Uterus (tissue), 3 donors: ENCODE measurements at regions not wholly inside any gene's neighbourhood (a gene's known extent, or its start where the extent isn't known, plus 50 kb on each side); places are given as distances from the start of the nearest gene placed in this dataset.

Source experiments
- DNase-seq, 2 donors: peaks; one replicate each; pipeline ENCODE4 v3.0.0-alpha.2; 2019 to 2020
- H3K27ac ChIP-seq, 2 donors: fragments of 200-600 bp; sonication (generic); 1 replicate in 1 of 2; 2 replicates in 1 of 2; pipeline ENCODE4 v1.5.1; 2016 to 2018
- H3K27me3 ChIP-seq, 2 donors: fragments of 200-600 bp; sonication (generic); one replicate each; pipeline ENCODE4 v1.5.1; 2018 to 2019; ENCODE audit warnings: control low read depth in 1 of 2
- H3K36me3 ChIP-seq, 2 donors: fragments of 200-600 bp; sonication (generic); one replicate each; pipeline ENCODE4 v1.5.1; 2019; ENCODE audit warnings: control low read depth in 1 of 2
- H3K4me1 ChIP-seq, 2 donors: fragments of 200-600 bp; sonication (generic); one replicate each; pipeline ENCODE4 v1.5.1; 2018 to 2019; ENCODE audit warnings: control low read depth in 1 of 2
- H3K4me3 ChIP-seq, 2 donors: fragments of 200-600 bp; sonication (generic); 1 replicate in 1 of 2; 2 replicates in 1 of 2; pipeline ENCODE4 v1.5.1; 2018 to 2019; ENCODE audit warnings: mild to moderate bottlenecking in 1 of 2
- H3K9me3 ChIP-seq, 2 donors: fragments of 200-600 bp; sonication (generic); one replicate each; pipeline ENCODE4 v1.5.1; 2019; ENCODE audit warnings: control low read depth in 1 of 2
- CTCF ChIP-seq, 4 experiments: fragments of 200-600 bp in 2 of 4; fragments of 450-650 bp in 2 of 4; sonication (generic) in 2 of 4; IDR thresholded peaks; one replicate each; pipeline ENCODE4 v1.5.1; 2016 to 2019; ENCODE audit warnings: antibody characterized with exemption in 4 of 4, mild to moderate bottlenecking in 2 of 4, moderate library complexity in 1 of 4
- POLR2A ChIP-seq, 2 donors: fragments of 450-650 bp; IDR thresholded peaks; one replicate each; pipeline ENCODE4 v1.6.1; 2016; ENCODE audit warnings: antibody characterized with exemption in 2 of 2, mild to moderate bottlenecking in 1 of 2, moderate library complexity in 1 of 2
- intact Hi-C: fragments of 100-400 bp; cut with DNase I; formaldehyde crosslinking; loops from one replicate; pipeline ENCODE4 v1.15.1; 2023; ENCODE audit warnings: low total_unique reads
- donor health status: DM: yes; HTN: yes; CAD: no.

GRCh38 chr3:144307951-144308350 lies 336.3 kb downstream of the DIPK2A start:
- H3K4me1 ChIP-seq = no peaks in the 10 kb centered on the region
- no peaks in the 10 kb centered on the region for H3K27me3 ChIP-seq
- H3K27ac ChIP-seq = no peak overlapping the region
- no peaks in the 10 kb centered on the region for H3K9me3 ChIP-seq
- intact Hi-C loops = no loop called here
- no peak for TF ChIP-seq CTCF (IDR thresholded peaks at IDR 0.05)
- no peak for TF ChIP-seq POLR2A (IDR thresholded peaks at IDR 0.05)
- no peak overlapping the region for H3K4me3 ChIP-seq
- DNase-seq = no peak
- no peaks in the 10 kb centered on the region for H3K36me3 ChIP-seq

DNA sequence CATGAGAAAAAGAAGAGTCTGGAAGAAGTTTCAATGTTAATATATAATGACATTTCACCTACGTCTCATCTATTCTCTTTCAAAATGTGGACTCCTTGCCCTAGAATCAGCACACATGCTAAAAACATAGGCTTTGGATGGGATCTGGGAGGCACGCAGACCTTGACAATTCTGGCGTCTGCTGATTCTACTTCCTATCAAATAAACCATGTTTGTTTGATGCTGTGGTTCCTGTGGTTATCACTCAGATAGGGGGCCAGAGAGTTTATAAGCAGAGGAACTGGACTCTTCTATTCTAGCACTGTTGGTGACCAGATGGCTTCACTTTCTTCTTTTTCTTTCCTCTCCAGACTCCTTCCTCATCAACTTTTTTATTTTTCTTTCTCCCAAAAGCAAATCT lies 336.8 kb downstream of the DIPK2A start:
- H3K27ac ChIP-seq = no peak overlapping the region
- no peak for DNase-seq
- no peaks in the 10 kb centered on the region for H3K27me3 ChIP-seq
- H3K4me1 ChIP-seq = no peaks in the 10 kb centered on the region
- H3K4me3 ChIP-seq = no peak overlapping the region
- TF ChIP-seq POLR2A (IDR thresholded peaks at IDR 0.05) (no peak), CTCF (IDR thresholded peaks at IDR 0.05) (no peak)
- no peaks in the 10 kb centered on the region for H3K9me3 ChIP-seq
- H3K36me3 ChIP-seq = no peaks in the 10 kb centered on the region
- intact Hi-C loops = no loop called here

- intact Hi-C loops = no loop called here
- Histone ChIP-seq H3K27ac (no peak overlapping the region), H3K36me3 (no peaks in the 10 kb centered on the region), H3K27me3 (no peaks in the 10 kb centered on the region), H3K4me3 (no peak overlapping the region), H3K9me3 (no peaks in the 10 kb centered on the region), H3K4me1 (no peaks in the 10 kb centered on the region)
- TF ChIP-seq POLR2A (IDR thresholded peaks at IDR 0.05) (no peak), CTCF (IDR thresholded peaks at IDR 0.05) (no peak)
- no peak for DNase-seq
Observed at GRCh38 chr3:144312702-144313101, 341.1 kb downstream of the DIPK2A start.

DNA sequence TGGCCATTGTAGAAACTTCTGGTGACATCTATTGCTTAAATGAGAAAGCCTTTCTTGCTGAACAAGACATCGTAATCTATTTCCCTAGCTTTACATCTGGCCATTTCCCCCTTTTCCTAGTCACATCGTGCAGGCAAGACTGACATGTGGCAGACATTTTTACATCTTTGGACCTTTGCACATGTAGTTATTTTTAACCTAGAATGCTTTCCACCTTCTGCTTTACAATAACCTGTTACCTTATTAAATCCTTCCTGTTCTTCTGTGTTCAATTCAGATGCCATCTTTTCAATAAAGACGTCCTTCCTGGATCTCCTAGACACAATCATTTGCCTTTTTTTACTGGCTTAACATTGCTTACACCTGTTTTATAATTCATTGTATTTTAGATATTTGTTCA lies 343.3 kb downstream of the DIPK2A start:
- Histone ChIP-seq H3K9me3 (no peaks in the 10 kb centered on the region), H3K4me3 (no peak overlapping the region), H3K36me3 (no peaks in the 10 kb centered on the region), H3K27me3 (no peaks in the 10 kb centered on the region), H3K4me1 (no peaks in the 10 kb centered on the region), H3K27ac (no peak overlapping the region)
- intact Hi-C loops = no loop called here
- no peak for DNase-seq
- TF ChIP-seq POLR2A (IDR thresholded peaks at IDR 0.05) (no peak), CTCF (IDR thresholded peaks at IDR 0.05) (no peak)

DNA sequence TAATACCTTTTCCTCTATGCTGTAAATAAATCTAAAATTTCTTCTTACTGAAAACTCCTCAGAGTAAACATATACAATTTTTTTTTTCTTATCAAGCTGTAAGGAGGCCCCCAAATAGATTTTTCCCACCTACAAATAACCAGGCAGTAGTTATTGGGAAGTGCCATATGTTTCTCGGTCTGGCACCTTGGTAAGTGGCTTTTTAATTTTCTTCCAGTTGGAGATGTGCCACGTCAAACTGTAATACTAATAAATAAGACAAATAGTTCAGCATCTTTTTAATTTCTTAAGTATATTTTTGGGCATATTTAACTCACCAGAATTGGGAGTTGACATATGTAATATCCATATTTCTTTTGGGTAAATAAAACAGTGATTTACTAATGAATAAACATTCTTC lies 346.3 kb downstream of the DIPK2A start:
- TF ChIP-seq CTCF (IDR thresholded peaks at IDR 0.05) (no peak), POLR2A (IDR thresholded peaks at IDR 0.05) (no peak)
- Histone ChIP-seq H3K27ac (no peak overlapping the region), H3K36me3 (no peaks in the 10 kb centered on the region), H3K4me3 (no peak overlapping the region), H3K9me3 (no peaks in the 10 kb centered on the region), H3K27me3 (no peaks in the 10 kb centered on the region), H3K4me1 (no peaks in the 10 kb centered on the region)
- DNase-seq = no peak
- intact Hi-C loops = no loop called here
